ENCODE measurements at regions not wholly inside any gene's neighbourhood (a gene's known extent, or its start where the extent isn't known, plus 50 kb on each side); places are given as distances from the start of the nearest gene placed in this dataset.

GRCh38 chr10:131652438-131653139, 248.2 kb upstream of the PPP2R2D start:
- H3K4me1 ChIP-seq, result peaks cover 4% of the 10 kb centered on the region
- peaks cover 38% of the 10 kb centered on the region for H3K27me3 ChIP-seq
- H3K27ac ChIP-seq, result no peak overlapping the region
- H3K4me3 ChIP-seq, result no peak overlapping the region
- peak; percentile 36 to 57 for DNase-seq (ENCODE audit: low spot score in 2 of 2)
- TF ChIP-seq POLR2A (IDR thresholded peaks at IDR 0.05) (no peak), POLR2AphosphoS5 (IDR thresholded peaks at IDR 0.05) (no peak), EP300 (IDR thresholded peaks at IDR 0.05) (no peak), CTCF (IDR thresholded peaks at IDR 0.05) (no peak)
- no peaks in the 10 kb centered on the region for H3K9me3 ChIP-seq
- H3K36me3 ChIP-seq, result no peaks in the 10 kb centered on the region
- WGBS, result 41% methylated on average over 22 of the region's 22 CpGs

DNA sequence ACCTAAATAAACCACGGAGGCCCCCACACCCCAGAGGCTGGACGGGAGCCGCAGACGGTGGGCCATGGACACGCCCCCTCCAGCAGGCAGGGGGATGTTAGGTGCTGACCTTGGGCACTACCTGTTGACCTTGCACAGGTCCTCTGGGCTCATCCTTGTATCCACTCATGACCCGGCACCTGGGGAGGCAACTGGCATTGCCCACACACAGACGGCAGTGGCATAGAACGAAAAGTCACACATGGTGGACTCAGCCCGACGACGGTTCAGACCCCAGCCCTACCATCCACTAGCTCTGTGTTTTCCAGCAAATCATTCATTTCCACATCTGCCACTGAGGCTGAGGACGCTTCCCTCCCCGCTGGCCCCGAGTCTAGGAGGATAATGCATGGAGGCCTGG, 247.7 kb upstream of the PPP2R2D start:
- Histone ChIP-seq H3K4me1 (peaks cover 4% of the 10 kb centered on the region), H3K9me3 (no peaks in the 10 kb centered on the region), H3K36me3 (no peaks in the 10 kb centered on the region), H3K27ac (no peak overlapping the region), H3K4me3 (no peak overlapping the region), H3K27me3 (peaks cover 37% of the 10 kb centered on the region)
- 100% methylated on average over 1 of the region's 14 CpGs for WGBS
- no peak for TF ChIP-seq POLR2A (IDR thresholded peaks at IDR 0.05)
- TF ChIP-seq EP300 (IDR thresholded peaks at IDR 0.05), result no peak
- no peak for TF ChIP-seq POLR2AphosphoS5 (IDR thresholded peaks at IDR 0.05)
- TF ChIP-seq CTCF (IDR thresholded peaks at IDR 0.05), result no peak
- peak; percentile 50 to 64 for DNase-seq (ENCODE audit: low spot score in 2 of 2)

- peaks cover 4% of the 10 kb centered on the region for H3K4me1 ChIP-seq
- no peaks in the 10 kb centered on the region for H3K36me3 ChIP-seq
- peak in 1 of 2 donors; percentile 61 for DNase-seq (ENCODE audit: low spot score in 2 of 2)
- TF ChIP-seq POLR2AphosphoS5 (IDR thresholded peaks at IDR 0.05) (no peak), CTCF (IDR thresholded peaks at IDR 0.05) (no peak), POLR2A (IDR thresholded peaks at IDR 0.05) (no peak), EP300 (IDR thresholded peaks at IDR 0.05) (no peak)
- H3K9me3 ChIP-seq, result no peaks in the 10 kb centered on the region
- peaks cover 41% of the 10 kb centered on the region for H3K27me3 ChIP-seq
- H3K4me3 ChIP-seq, result no peak overlapping the region
- 94% methylated on average over 3 of the region's 13 CpGs for WGBS
- H3K27ac ChIP-seq, result no peak overlapping the region
These were observed 247.0 kb upstream of the PPP2R2D start for GRCh38 chr10:131653554-131654470.

GRCh38 chr10:131654471-131655087, 246.2 kb upstream of the PPP2R2D start:
- Histone ChIP-seq H3K4me1 (peaks cover 4% of the 10 kb centered on the region), H3K27ac (no peak overlapping the region), H3K27me3 (peaks cover 42% of the 10 kb centered on the region), H3K9me3 (no peaks in the 10 kb centered on the region), H3K36me3 (no peaks in the 10 kb centered on the region), H3K4me3 (no peak overlapping the region)
- WGBS, result 56% methylated on average over 7 of the region's 21 CpGs
- peak; percentile 44 to 75 for DNase-seq (ENCODE audit: low spot score in 2 of 2)
- no peak for TF ChIP-seq CTCF (IDR thresholded peaks at IDR 0.05)
- TF ChIP-seq EP300 (IDR thresholded peaks at IDR 0.05), result no peak

All from suprapubic skin (tissue), 4 donors.